K562 (cell line): ENCODE measurements at regions not wholly inside any gene's neighbourhood (a gene's known extent, or its start where the extent isn't known, plus 50 kb on each side); places are given as distances from the start of the nearest gene placed in this dataset.

ENCODE experiments used
- CBFA2T2 ChIP-seq: fragments of 450-650 bp; conservative IDR thresholded peaks from 2 replicates; pipeline ENCODE4 v1.6.1; 2017; ENCODE audit warnings: mild to moderate bottlenecking
- CREB1 ChIP-seq, 2 experiments: sonication (generic) in 1 of 2; formaldehyde crosslinking in 1 of 2; IDR thresholded peaks; 2 replicates each; pipeline versions ENCODE4 v1.6.1 to v1.8.0; 2012 to 2022; ENCODE audit warnings: inconsistent platforms in 1 of 2, mild to moderate bottlenecking in 1 of 2, missing genetic modification reagents in 1 of 2, moderate library complexity in 1 of 2
- ELF1 ChIP-seq: fragments of 200-800 bp; sonication (Bioruptor generic); IDR thresholded peaks from 2 replicates; pipeline ENCODE4 v1.6.1; 2016; ENCODE audit warnings: missing genetic modification characterization, missing compliant biosample characterization
- FOS ChIP-seq: IDR thresholded peaks from 3 replicates; pipeline ENCODE4 v1.6.1; 2011; ENCODE audit not compliant: insufficient read length; ENCODE audit errors: extremely low read depth
- FOXA3 ChIP-seq, 2 experiments: fragments of 450-650 bp in 1 of 2; sonication (generic) in 1 of 2; formaldehyde crosslinking; IDR thresholded peaks in 1 of 2; conservative IDR thresholded peaks in 1 of 2; 2 replicates each; pipeline versions ENCODE4 v1.4.0 to v1.8.0; 2020 to 2022; ENCODE audit warnings: mild to moderate bottlenecking in 2 of 2, missing genetic modification reagents in 1 of 2
- GTF2E2 ChIP-seq: fragments of 200-800 bp; sonication (Bioruptor generic); IDR thresholded peaks from 2 replicates; pipeline ENCODE4 v1.6.1; 2016; ENCODE audit warnings: missing genetic modification characterization, missing compliant biosample characterization
- HDAC8 ChIP-seq: fragments of 450-650 bp; IDR thresholded peaks from 2 replicates; pipeline ENCODE4 v1.6.1; 2016; ENCODE audit warnings: mild to moderate bottlenecking, missing genetic modification characterization, moderate library complexity, missing compliant biosample characterization
- HNRNPUL1 ChIP-seq: fragments of 200-400 bp; formaldehyde crosslinking; IDR thresholded peaks from 2 replicates; pipeline ENCODE4 v1.6.1; 2017; ENCODE audit warnings: low read length
- ILF3 ChIP-seq: fragments of 450-650 bp; IDR thresholded peaks from 2 replicates; pipeline ENCODE4 v1.6.1; 2018; ENCODE audit warnings: antibody characterized with exemption, mild to moderate bottlenecking, moderate library complexity, borderline replicate concordance
- MEIS2 ChIP-seq: fragments of 450-650 bp; IDR thresholded peaks from 2 replicates; pipeline ENCODE4 v1.6.1; 2014; ENCODE audit warnings: mild to moderate bottlenecking; ENCODE audit not compliant: partially characterized antibody
- MYC ChIP-seq, 2 experiments: fragments of 250-450 bp in 1 of 2; sonication (Bioruptor Pico) in 1 of 2; IDR thresholded peaks; 2 replicates each; pipeline versions ENCODE4 v1.5.1 to v1.6.1; 2012 to 2021; ENCODE audit warnings: low read depth in 2 of 2, borderline replicate concordance in 1 of 2, improper control_type of control experiment in 1 of 2, low read length in 1 of 2, mild to moderate bottlenecking in 1 of 2, moderate library complexity in 1 of 2
- NCOR1 ChIP-seq: fragments of 450-650 bp; IDR thresholded peaks from 2 replicates; pipeline ENCODE4 v1.6.1; 2016; ENCODE audit warnings: mild to moderate bottlenecking, moderate library complexity
- NFE2 ChIP-seq: IDR thresholded peaks from 2 replicates; pipeline ENCODE4 v1.6.1; 2014; ENCODE audit warnings: antibody characterized with exemption, low read depth
- OTX1 ChIP-seq: fragments of 450-650 bp; formaldehyde crosslinking; IDR thresholded peaks from 2 replicates; pipeline ENCODE4 v1.4.0; 2022; ENCODE audit warnings: mild to moderate bottlenecking
- PTBP1 ChIP-seq: fragments of 200-400 bp; formaldehyde crosslinking; IDR thresholded peaks from 2 replicates; pipeline ENCODE4 v1.6.1; 2017; ENCODE audit warnings: low read depth, low read length
- TFAM ChIP-seq: fragments of 250-450 bp; sonication (Bioruptor Pico); conservative IDR thresholded peaks from 2 replicates; pipeline ENCODE4 v1.5.0; 2021; ENCODE audit warnings: mild to moderate bottlenecking, moderate library complexity
- ZFP1 ChIP-seq: fragments of 450-650 bp; formaldehyde crosslinking; IDR thresholded peaks from 2 replicates; pipeline ENCODE4 v1.4.0; 2020; ENCODE audit warnings: mild to moderate bottlenecking, mixed read lengths
- ZNF165 ChIP-seq: fragments of 250-450 bp; sonication (Bioruptor Pico); IDR thresholded peaks from 2 replicates; pipeline ENCODE4 v1.4.0; 2020; ENCODE audit warnings: borderline replicate concordance
- ZNF384 ChIP-seq: IDR thresholded peaks from 2 replicates; pipeline ENCODE4 v1.6.1; 2012; ENCODE audit warnings: low read depth, low read length, improper control_type of control experiment
- ZNF561 ChIP-seq: fragments of 450-650 bp; formaldehyde crosslinking; conservative IDR thresholded peaks from 2 replicates; pipeline ENCODE4 v1.4.0; 2020; ENCODE audit warnings: mild to moderate bottlenecking, moderate library complexity
- ZSCAN32 ChIP-seq: fragments of 450-650 bp; formaldehyde crosslinking; IDR thresholded peaks from 2 replicates; pipeline ENCODE4 v1.4.0; 2020; ENCODE audit warnings: mild to moderate bottlenecking, moderate library complexity
- TF ChIP-seq, protein P1 (sequence below): fragments of 450-650 bp; IDR thresholded peaks from 2 replicates; pipeline ENCODE4 v1.6.1; 2016; ENCODE audit warnings: missing biosample characterization, missing genetic modification characterization
- TF ChIP-seq, protein P2 (sequence below): fragments of 250-450 bp; sonication (Bioruptor Pico); IDR thresholded peaks from 2 replicates; pipeline ENCODE4 v1.5.0; 2020; ENCODE audit warnings: mild to moderate bottlenecking
- TF ChIP-seq, protein P3 (sequence below): fragments of 250-450 bp; sonication (Bioruptor Pico); IDR thresholded peaks from 2 replicates; pipeline ENCODE4 v1.8.0; 2021; ENCODE audit warnings: mild to moderate bottlenecking, moderate library complexity

DNA sequence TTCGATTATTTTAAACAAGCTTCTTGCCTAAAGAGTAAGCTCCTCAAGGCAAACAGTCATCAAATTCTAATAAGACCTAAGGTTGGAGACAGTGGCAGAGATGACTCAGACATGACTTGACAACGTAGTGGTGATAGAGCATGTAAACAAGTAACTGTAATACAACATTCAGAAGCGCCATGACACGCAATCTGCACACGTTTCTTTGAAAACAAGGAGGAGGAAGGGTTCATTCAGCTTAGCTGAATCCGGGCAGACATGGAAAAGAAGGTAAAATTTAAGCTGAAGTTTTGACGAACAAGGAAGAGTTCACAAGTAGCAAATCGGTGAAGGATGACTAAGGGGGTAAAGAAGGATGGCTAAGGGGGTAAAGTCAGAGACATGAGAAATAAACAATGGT lies 152.4 kb upstream of the ZC3H12C start (continued):
- TF ChIP-seq FOXA3 (CRISPR knock-in tag; conservative IDR thresholded peaks at IDR 0.05 in 1 of 2, IDR thresholded peaks at IDR 0.05 in 1 of 2) = peak; percentile 49 to 92; a peak in 2 of 4 replicates
- TF ChIP-seq PTBP1 = no peak
- TF ChIP-seq FOS = peak; percentile 43
- peak; percentile 87 for TF ChIP-seq NFE2
- TF ChIP-seq HNRNPUL1 = no peak
- peak; percentile 51 for TF ChIP-seq MEIS2
- TF ChIP-seq HDAC8 = no peak
- TF ChIP-seq ZNF561 (CRISPR knock-in tag) = no peak
- TF ChIP-seq TFAM (CRISPR knock-in tag) = no peak
- no peak for TF ChIP-seq ZNF165 (CRISPR knock-in tag)
- TF ChIP-seq ELF1 (tag) = no peak
- TF ChIP-seq ILF3 = no peak
- TF ChIP-seq, protein P1, sequence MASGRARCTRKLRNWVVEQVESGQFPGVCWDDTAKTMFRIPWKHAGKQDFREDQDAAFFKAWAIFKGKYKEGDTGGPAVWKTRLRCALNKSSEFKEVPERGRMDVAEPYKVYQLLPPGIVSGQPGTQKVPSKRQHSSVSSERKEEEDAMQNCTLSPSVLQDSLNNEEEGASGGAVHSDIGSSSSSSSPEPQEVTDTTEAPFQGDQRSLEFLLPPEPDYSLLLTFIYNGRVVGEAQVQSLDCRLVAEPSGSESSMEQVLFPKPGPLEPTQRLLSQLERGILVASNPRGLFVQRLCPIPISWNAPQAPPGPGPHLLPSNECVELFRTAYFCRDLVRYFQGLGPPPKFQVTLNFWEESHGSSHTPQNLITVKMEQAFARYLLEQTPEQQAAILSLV = 0 out of 2 replicates have a peak, but pooled peaks have one; percentile 37
- TF ChIP-seq OTX1 (CRISPR knock-in tag) = no peak
- no peak for TF ChIP-seq NCOR1
- TF ChIP-seq GTF2E2 (tag) = no peak
- no peak for TF ChIP-seq ZNF384
- no peak for TF ChIP-seq ZSCAN32
- no peak for TF ChIP-seq CBFA2T2
- TF ChIP-seq CREB1 (IDR thresholded peaks at IDR 0.05) = peak; percentile 74; the same call in 1 of the 2 replicates
- no peak for TF ChIP-seq CREB1 (CRISPR knock-in tag; IDR thresholded peaks at IDR 0.05)
- no peak for TF ChIP-seq MYC (IDR thresholded peaks at IDR 0.05; ENCODE audit: low read depth, low read length)
- TF ChIP-seq MYC (CRISPR knock-in tag; IDR thresholded peaks at IDR 0.05; ENCODE audit: borderline replicate concordance, low read depth) = no peak
- TF ChIP-seq, protein P2, sequence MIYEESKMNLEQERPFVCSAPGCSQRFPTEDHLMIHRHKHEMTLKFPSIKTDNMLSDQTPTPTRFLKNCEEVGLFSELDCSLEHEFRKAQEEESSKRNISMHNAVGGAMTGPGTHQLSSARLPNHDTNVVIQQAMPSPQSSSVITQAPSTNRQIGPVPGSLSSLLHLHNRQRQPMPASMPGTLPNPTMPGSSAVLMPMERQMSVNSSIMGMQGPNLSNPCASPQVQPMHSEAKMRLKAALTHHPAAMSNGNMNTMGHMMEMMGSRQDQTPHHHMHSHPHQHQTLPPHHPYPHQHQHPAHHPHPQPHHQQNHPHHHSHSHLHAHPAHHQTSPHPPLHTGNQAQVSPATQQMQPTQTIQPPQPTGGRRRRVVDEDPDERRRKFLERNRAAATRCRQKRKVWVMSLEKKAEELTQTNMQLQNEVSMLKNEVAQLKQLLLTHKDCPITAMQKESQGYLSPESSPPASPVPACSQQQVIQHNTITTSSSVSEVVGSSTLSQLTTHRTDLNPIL (CRISPR knock-in tag) = no peak
- TF ChIP-seq, protein P3, sequence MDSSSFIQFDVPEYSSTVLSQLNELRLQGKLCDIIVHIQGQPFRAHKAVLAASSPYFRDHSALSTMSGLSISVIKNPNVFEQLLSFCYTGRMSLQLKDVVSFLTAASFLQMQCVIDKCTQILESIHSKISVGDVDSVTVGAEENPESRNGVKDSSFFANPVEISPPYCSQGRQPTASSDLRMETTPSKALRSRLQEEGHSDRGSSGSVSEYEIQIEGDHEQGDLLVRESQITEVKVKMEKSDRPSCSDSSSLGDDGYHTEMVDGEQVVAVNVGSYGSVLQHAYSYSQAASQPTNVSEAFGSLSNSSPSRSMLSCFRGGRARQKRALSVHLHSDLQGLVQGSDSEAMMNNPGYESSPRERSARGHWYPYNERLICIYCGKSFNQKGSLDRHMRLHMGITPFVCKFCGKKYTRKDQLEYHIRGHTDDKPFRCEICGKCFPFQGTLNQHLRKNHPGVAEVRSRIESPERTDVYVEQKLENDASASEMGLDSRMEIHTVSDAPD (CRISPR knock-in tag) = no peak
- TF ChIP-seq ZFP1 (CRISPR knock-in tag) = no peak
